ENCODE measurements at regions not wholly inside any gene's neighbourhood (a gene's known extent, or its start where the extent isn't known, plus 50 kb on each side); places are given as distances from the start of the nearest gene placed in this dataset.

DNA sequence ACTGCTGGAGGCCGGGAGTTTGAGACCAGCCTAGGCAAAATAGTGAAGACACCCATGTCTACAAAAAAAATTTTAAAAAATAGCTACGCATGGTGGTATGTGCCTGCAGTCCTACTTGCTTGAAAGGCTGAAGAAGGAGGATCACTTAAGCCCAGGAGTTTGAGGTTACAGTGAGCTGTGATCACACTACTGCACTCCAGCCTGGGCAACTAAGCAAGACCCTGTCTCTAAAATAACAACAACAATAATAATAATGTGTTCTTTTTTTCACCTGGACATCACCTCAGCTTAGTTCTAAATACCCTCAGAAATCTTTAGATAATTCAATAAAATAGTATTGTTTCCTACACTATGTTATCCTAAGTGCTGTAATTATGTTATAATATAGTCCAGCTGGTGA, 397.1 kb upstream of the ZNF804A start:
- no TSS peak for BruUV-seq (replicated peaks)
- Histone ChIP-seq H4K20me1 (ENCODE audit: low read length) (no peaks in the 10 kb centered on the region), H3K27ac (ENCODE audit: low read length) (no peak overlapping the region), H3K4me3 (ENCODE audit: low read length) (no peak overlapping the region), H3K4me1 (ENCODE audit: insufficient read depth, low read length) (no peaks in the 10 kb centered on the region), H3K9me3 (ENCODE audit: low read length) (no peaks in the 10 kb centered on the region), H3K9me2 (replicated peaks; ENCODE audit: low read length) (no peaks in the 10 kb centered on the region), H3K36me3 (ENCODE audit: low read depth, low read length) (no peaks in the 10 kb centered on the region), H3K27me3 (ENCODE audit: low read length) (no peaks in the 10 kb centered on the region), H3K4me2 (ENCODE audit: low read length) (no peak overlapping the region), H3F3A (ENCODE audit: low read length, unreplicated experiment) (no peaks in the 10 kb centered on the region), H3K9ac (ENCODE audit: low read length) (no peak overlapping the region), H3K79me2 (ENCODE audit: low read length) (no peaks in the 10 kb centered on the region), H2AFZ (ENCODE audit: low read length) (no peak overlapping the region)
- ATAC-seq (no peak), DNase-seq (no peak)
- no peak for TF ChIP-seq EZH2 (IDR thresholded peaks at IDR 0.05; ENCODE audit: low read length, unreplicated experiment)
- TF ChIP-seq, protein P1, sequence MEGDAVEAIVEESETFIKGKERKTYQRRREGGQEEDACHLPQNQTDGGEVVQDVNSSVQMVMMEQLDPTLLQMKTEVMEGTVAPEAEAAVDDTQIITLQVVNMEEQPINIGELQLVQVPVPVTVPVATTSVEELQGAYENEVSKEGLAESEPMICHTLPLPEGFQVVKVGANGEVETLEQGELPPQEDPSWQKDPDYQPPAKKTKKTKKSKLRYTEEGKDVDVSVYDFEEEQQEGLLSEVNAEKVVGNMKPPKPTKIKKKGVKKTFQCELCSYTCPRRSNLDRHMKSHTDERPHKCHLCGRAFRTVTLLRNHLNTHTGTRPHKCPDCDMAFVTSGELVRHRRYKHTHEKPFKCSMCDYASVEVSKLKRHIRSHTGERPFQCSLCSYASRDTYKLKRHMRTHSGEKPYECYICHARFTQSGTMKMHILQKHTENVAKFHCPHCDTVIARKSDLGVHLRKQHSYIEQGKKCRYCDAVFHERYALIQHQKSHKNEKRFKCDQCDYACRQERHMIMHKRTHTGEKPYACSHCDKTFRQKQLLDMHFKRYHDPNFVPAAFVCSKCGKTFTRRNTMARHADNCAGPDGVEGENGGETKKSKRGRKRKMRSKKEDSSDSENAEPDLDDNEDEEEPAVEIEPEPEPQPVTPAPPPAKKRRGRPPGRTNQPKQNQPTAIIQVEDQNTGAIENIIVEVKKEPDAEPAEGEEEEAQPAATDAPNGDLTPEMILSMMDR (conservative IDR thresholded peaks at IDR 0.05; ENCODE audit: low read depth, low read length), result no peak
- no peak for TF ChIP-seq EZH2phosphoT487 (IDR thresholded peaks at IDR 0.05; ENCODE audit: borderline replicate concordance, low read length)
- ChIA-PET CTCF (no interaction called here), POLR2A (ENCODE audit: unreplicated experiment) (no interaction called here)
- intact Hi-C loops (cut with micrococcal nuclease), result no loop called here

DNA sequence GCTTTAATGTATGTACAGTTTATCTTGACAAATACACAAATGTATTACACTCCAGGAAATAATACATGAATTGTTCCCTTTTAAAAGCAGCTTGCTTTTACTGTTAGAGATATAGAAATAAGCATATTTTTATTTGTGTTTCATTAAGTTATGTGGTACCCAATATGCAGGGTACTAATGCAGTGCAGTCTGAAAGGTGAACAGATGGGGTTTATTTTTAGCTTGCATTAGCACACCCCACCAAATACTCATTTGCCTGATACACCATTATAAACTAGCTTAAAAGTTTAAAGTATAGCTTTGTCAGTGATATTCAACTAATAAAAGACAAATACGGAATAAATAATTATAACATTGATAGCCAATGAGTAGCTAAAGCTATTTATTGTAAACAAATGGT, 394.7 kb upstream of the ZNF804A start:
- H3K4me3 ChIP-seq (ENCODE audit: low read length), result no peak overlapping the region
- no peaks in the 10 kb centered on the region for H3K79me2 ChIP-seq (ENCODE audit: low read length)
- no peaks in the 10 kb centered on the region for H3K4me1 ChIP-seq (ENCODE audit: insufficient read depth, low read length)
- H2AFZ ChIP-seq (ENCODE audit: low read length), result no peak overlapping the region
- H3K27ac ChIP-seq (ENCODE audit: low read length), result no peak overlapping the region
- H3F3A ChIP-seq (ENCODE audit: low read length, unreplicated experiment), result no peaks in the 10 kb centered on the region
- no peak overlapping the region for H3K4me2 ChIP-seq (ENCODE audit: low read length)
- intact Hi-C loops (cut with micrococcal nuclease), result no loop called here
- H3K9ac ChIP-seq (ENCODE audit: low read length), result no peak overlapping the region
- H3K27me3 ChIP-seq (ENCODE audit: low read length), result no peaks in the 10 kb centered on the region
- no peak for ATAC-seq
- CTCF ChIA-PET, result no interaction called here
- no peaks in the 10 kb centered on the region for H3K36me3 ChIP-seq (ENCODE audit: low read depth, low read length)
- no TSS peak for BruUV-seq (replicated peaks)
- POLR2A ChIA-PET (ENCODE audit: unreplicated experiment), result no interaction called here
- H3K9me3 ChIP-seq (ENCODE audit: low read length), result no peaks in the 10 kb centered on the region
- no peaks in the 10 kb centered on the region for H4K20me1 ChIP-seq (ENCODE audit: low read length)
- DNase-seq, result no peak
- TF ChIP-seq EZH2 (IDR thresholded peaks at IDR 0.05; ENCODE audit: low read length, unreplicated experiment) (no peak), EZH2phosphoT487 (IDR thresholded peaks at IDR 0.05; ENCODE audit: borderline replicate concordance, low read length) (no peak)
- TF ChIP-seq, protein P1 (conservative IDR thresholded peaks at IDR 0.05; ENCODE audit: low read depth, low read length), result no peak
- H3K9me2 ChIP-seq (replicated peaks; ENCODE audit: low read length), result no peaks in the 10 kb centered on the region

DNA sequence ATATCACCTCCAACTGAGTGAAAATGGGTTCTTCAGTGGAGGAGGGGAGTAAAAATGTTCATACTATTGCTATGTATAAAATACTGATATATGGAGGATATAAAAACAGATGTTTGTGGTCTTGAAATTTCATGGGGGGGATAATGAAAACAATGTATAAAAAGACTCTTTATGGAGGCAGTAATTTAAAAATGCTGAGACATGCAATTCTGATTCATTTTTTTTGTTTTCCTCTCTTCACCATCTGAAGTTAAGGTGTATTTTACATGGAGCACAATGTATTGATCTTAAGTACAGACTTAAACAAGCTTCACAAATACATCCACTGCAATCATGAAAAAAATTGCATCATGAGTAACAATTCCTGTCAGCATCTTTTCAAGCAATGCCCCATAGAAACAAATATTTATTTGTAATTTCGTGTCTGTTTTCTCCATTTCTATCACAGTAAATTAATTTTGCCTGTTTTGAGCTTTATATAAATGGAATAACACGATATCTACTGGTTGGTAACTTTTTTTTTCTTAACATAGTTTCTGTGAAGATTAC, 393.2 kb upstream of the ZNF804A start:
- ATAC-seq, result no peak
- CTCF ChIA-PET, result no interaction called here
- no TSS peak for BruUV-seq (replicated peaks)

More for the DNA sequence above, 393.2 kb upstream of the ZNF804A start:
- Histone ChIP-seq H3K4me1 (ENCODE audit: insufficient read depth, low read length) (no peaks in the 10 kb centered on the region), H3K36me3 (ENCODE audit: low read depth, low read length) (no peaks in the 10 kb centered on the region), H3K9me3 (ENCODE audit: low read length) (no peaks in the 10 kb centered on the region), H3K79me2 (ENCODE audit: low read length) (no peaks in the 10 kb centered on the region), H3F3A (ENCODE audit: low read length, unreplicated experiment) (no peaks in the 10 kb centered on the region), H3K9ac (ENCODE audit: low read length) (no peak overlapping the region), H2AFZ (ENCODE audit: low read length) (no peak overlapping the region), H3K9me2 (replicated peaks; ENCODE audit: low read length) (no peaks in the 10 kb centered on the region), H3K27ac (ENCODE audit: low read length) (no peak overlapping the region), H3K4me3 (ENCODE audit: low read length) (no peak overlapping the region), H3K27me3 (ENCODE audit: low read length) (no peaks in the 10 kb centered on the region), H3K4me2 (ENCODE audit: low read length) (no peak overlapping the region), H4K20me1 (ENCODE audit: low read length) (no peaks in the 10 kb centered on the region)
- POLR2A ChIA-PET (ENCODE audit: unreplicated experiment), result no interaction called here
- intact Hi-C loops (cut with micrococcal nuclease), result no loop called here
- DNase-seq, result no peak
- TF ChIP-seq EZH2phosphoT487 (IDR thresholded peaks at IDR 0.05; ENCODE audit: borderline replicate concordance, low read length) (no peak), EZH2 (IDR thresholded peaks at IDR 0.05; ENCODE audit: low read length, unreplicated experiment) (no peak)
- TF ChIP-seq, protein P1 (conservative IDR thresholded peaks at IDR 0.05; ENCODE audit: low read depth, low read length), result no peak
